ENCODE measurements at regions not wholly inside any gene's neighbourhood (a gene's known extent, or its start where the extent isn't known, plus 50 kb on each side); places are given as distances from the start of the nearest gene placed in this dataset.

- TF ChIP-seq CTCF (IDR thresholded peaks at IDR 0.05) (no peak), POLR2A (IDR thresholded peaks at IDR 0.05) (no peak)
These were observed 137.8 kb upstream of the FRMD6 start for GRCh38 chr14:51513933-51514332.
